ENCODE measurements at regions not wholly inside any gene's neighbourhood (a gene's known extent, or its start where the extent isn't known, plus 50 kb on each side); places are given as distances from the start of the nearest gene placed in this dataset.

- DNase-seq (ENCODE audit: insufficient read length), result no peak
- FAIRE-seq, result no peak
- TF ChIP-seq POLR2AphosphoS5 (IDR thresholded peaks at IDR 0.05; ENCODE audit: low read depth, low read length) (no peak), TAF1 (IDR thresholded peaks at IDR 0.05; ENCODE audit: borderline replicate concordance, low read depth, low read length) (no peak), POLR2A (IDR thresholded peaks at IDR 0.05; ENCODE audit: low read depth, low read length) (no peak)
Measured at GRCh38 chr15:85947021-85947420, 132.7 kb upstream of the AGBL1 start.

GRCh38 chr15:85947936-85948335 is 131.7 kb upstream of the AGBL1 start:
- DNase-seq (ENCODE audit: insufficient read length) (no peak), FAIRE-seq (no peak)
- no peak for TF ChIP-seq POLR2AphosphoS5 (IDR thresholded peaks at IDR 0.05; ENCODE audit: low read depth, low read length)
- TF ChIP-seq TAF1 (IDR thresholded peaks at IDR 0.05; ENCODE audit: borderline replicate concordance, low read depth, low read length), result no peak
- no peak for TF ChIP-seq POLR2A (IDR thresholded peaks at IDR 0.05; ENCODE audit: low read depth, low read length)

GRCh38 chr15:85950101-85950500 is 129.6 kb upstream of the AGBL1 start:
- DNase-seq (ENCODE audit: insufficient read length), result no peak
- no peak for FAIRE-seq
- TF ChIP-seq TAF1 (IDR thresholded peaks at IDR 0.05; ENCODE audit: borderline replicate concordance, low read depth, low read length), result no peak
- TF ChIP-seq POLR2A (IDR thresholded peaks at IDR 0.05; ENCODE audit: low read depth, low read length), result no peak
- no peak for TF ChIP-seq POLR2AphosphoS5 (IDR thresholded peaks at IDR 0.05; ENCODE audit: low read depth, low read length)

DNA sequence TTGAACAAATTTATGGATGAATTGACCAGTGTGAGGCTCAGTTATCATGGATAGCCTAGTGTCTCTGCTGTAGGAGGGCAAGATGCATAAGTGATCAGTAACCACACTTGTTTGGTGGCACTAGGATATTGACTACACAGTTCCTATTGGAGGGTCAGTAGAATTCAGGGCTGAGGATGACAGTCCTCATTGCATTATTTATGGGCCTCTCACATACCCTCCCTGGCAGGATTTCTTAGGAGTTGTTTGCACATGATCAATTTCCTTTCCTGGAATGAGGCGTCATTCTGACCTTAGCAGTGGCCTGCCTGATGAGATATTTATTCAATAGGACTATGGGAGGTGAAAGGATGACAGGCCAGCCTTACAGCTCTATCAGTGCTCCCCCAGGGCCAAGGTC is 125.1 kb upstream of the AGBL1 start:
- FAIRE-seq, result no peak
- DNase-seq (ENCODE audit: insufficient read length), result no peak
- TF ChIP-seq TAF1 (IDR thresholded peaks at IDR 0.05; ENCODE audit: borderline replicate concordance, low read depth, low read length) (no peak), POLR2AphosphoS5 (IDR thresholded peaks at IDR 0.05; ENCODE audit: low read depth, low read length) (no peak), POLR2A (IDR thresholded peaks at IDR 0.05; ENCODE audit: low read depth, low read length) (no peak)

DNA sequence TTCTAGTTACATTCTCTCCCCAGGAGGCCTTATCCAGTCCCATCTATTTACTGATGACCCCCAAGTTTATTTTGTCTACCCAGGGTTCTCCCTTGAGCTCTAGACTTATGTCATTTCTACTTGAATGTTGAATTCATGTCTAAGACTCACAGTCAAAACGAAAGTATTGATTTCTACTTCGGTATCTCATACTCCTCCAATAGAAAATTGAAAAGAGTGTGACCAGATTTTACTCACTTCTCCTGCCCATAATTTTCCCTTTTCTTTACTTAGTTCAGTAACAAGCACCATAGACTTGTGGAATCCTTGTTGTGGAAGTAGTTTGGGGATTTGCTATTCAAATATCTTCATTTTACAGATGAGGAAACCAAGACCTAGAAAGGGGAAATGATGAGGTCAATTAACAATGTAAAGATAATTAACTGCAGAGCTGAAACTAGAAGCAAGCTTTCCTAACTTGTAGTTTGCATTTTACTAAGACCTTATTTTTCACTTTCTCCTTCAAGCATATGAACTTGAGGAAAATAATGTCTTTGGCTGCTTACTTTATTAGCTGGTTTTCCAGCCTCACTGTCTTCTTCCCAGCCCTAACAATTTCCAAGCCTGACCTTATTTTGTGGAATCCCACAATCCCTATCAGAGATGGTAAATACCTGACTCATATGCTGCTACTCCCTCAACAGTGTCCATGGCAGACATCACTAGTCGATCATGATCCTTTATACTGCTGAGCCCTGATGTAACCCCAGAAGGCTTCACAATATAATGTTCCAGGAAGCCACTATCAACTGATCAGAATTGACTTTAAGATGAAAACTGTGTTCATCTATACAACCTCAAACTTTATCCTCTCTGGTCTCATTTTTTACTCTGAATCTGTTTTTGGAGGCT is 123.9 kb upstream of the AGBL1 start:
- DNase-seq (ENCODE audit: insufficient read length), result no peak
- TF ChIP-seq TAF1 (IDR thresholded peaks at IDR 0.05; ENCODE audit: borderline replicate concordance, low read depth, low read length), result no peak
- no peak for TF ChIP-seq POLR2A (IDR thresholded peaks at IDR 0.05; ENCODE audit: low read depth, low read length)
- TF ChIP-seq POLR2AphosphoS5 (IDR thresholded peaks at IDR 0.05; ENCODE audit: low read depth, low read length), result no peak
- FAIRE-seq, result peak; percentile 70

DNA sequence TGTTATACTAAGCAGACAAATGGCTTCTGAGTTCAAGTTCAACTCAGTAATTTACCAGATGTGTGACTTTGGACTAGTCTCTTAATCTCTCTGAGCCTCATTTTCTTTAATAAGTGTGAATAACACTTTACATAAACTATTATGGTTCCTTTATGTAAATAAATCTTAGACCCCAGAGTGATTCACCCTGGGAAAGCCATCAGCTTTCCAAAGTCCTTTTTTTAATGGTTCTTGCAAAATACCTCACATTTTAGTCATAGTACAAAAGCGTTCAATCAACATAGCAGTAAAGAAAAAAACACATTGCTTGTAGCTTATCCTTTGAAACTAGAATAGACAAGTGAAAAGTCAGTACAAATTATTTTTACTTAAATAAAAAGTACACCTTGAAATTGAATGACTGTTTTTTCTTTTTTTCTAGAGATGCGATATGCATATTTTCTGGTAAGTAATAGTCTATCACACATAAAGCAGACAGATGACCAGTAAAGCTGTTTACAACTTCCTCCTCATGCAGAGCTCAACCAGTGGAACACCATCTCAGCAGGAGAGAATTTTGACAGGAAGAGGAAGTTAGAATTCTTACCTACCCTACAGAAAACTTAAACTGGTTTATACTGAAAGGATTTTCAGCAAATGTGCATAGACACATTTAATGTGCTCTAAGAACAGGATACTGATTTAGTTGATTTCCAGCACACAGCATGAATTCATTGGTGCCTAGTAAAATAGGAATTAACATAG is 123.0 kb upstream of the AGBL1 start:
- FAIRE-seq, result no peak
- DNase-seq (ENCODE audit: insufficient read length), result no peak
- TF ChIP-seq POLR2AphosphoS5 (IDR thresholded peaks at IDR 0.05; ENCODE audit: low read depth, low read length), result no peak
- TF ChIP-seq POLR2A (IDR thresholded peaks at IDR 0.05; ENCODE audit: low read depth, low read length), result no peak
- no peak for TF ChIP-seq TAF1 (IDR thresholded peaks at IDR 0.05; ENCODE audit: borderline replicate concordance, low read depth, low read length)

GRCh38 chr15:85959611-85960010 is 120.1 kb upstream of the AGBL1 start:
- no peak for TF ChIP-seq POLR2AphosphoS5 (IDR thresholded peaks at IDR 0.05; ENCODE audit: low read depth, low read length)
- no peak for TF ChIP-seq POLR2A (IDR thresholded peaks at IDR 0.05; ENCODE audit: low read depth, low read length)
- no peak for TF ChIP-seq TAF1 (IDR thresholded peaks at IDR 0.05; ENCODE audit: borderline replicate concordance, low read depth, low read length)
- DNase-seq (ENCODE audit: insufficient read length) (no peak), FAIRE-seq (no peak)

- FAIRE-seq (no peak), DNase-seq (ENCODE audit: insufficient read length) (no peak)
- no peak for TF ChIP-seq TAF1 (IDR thresholded peaks at IDR 0.05; ENCODE audit: borderline replicate concordance, low read depth, low read length)
- no peak for TF ChIP-seq POLR2A (IDR thresholded peaks at IDR 0.05; ENCODE audit: low read depth, low read length)
- TF ChIP-seq POLR2AphosphoS5 (IDR thresholded peaks at IDR 0.05; ENCODE audit: low read depth, low read length), result no peak
Measured at GRCh38 chr15:85960381-85960780, 119.3 kb upstream of the AGBL1 start.

DNA sequence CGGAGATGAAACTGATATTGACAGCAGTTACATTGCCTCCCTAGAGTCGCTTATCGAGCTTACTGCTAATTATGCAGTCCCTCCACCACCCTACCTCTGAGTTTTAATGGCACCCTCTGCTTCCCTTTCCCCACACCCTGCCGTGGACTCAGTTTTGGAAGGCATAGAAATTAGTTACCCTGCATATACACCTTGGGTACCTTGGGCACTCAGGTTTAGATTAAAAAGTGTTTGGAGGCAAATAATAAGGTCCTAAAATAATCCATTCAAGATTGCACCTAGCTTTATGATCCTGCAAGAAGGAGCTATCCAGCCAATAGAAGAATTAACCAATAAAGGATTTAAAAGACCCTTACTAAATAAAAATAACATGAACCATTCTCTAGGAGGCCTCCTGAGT is 117.8 kb upstream of the AGBL1 start:
- no peak for FAIRE-seq
- TF ChIP-seq POLR2AphosphoS5 (IDR thresholded peaks at IDR 0.05; ENCODE audit: low read depth, low read length) (no peak), TAF1 (IDR thresholded peaks at IDR 0.05; ENCODE audit: borderline replicate concordance, low read depth, low read length) (no peak), POLR2A (IDR thresholded peaks at IDR 0.05; ENCODE audit: low read depth, low read length) (no peak)
- no peak for DNase-seq (ENCODE audit: insufficient read length)

DNA sequence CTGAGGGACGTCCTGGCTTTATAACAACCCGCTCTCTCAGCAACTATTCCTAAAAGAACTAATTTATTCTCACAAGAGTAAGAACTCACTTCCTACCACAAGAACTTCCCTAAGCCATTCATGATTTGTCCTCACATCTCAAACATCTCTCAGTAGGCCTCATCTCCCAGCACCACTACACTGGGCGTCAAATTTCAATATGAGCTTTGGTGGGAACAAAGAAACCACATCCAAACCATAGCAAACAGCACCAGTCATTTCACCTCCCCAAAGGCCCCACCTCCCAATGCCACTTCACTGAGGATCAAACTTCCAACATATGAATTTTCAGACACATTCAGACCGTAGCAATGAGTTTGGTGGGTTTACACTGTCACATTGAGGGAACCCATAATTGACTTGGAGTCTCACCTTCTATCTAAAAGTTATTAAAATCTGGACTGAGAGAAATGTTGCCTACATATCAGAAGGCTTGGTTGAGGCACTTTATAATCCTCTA is 116.4 kb upstream of the AGBL1 start:
- DNase-seq (ENCODE audit: insufficient read length), result no peak
- no peak for FAIRE-seq
- no peak for TF ChIP-seq POLR2AphosphoS5 (IDR thresholded peaks at IDR 0.05; ENCODE audit: low read depth, low read length)
- TF ChIP-seq POLR2A (IDR thresholded peaks at IDR 0.05; ENCODE audit: low read depth, low read length), result no peak
- no peak for TF ChIP-seq TAF1 (IDR thresholded peaks at IDR 0.05; ENCODE audit: borderline replicate concordance, low read depth, low read length)

DNA sequence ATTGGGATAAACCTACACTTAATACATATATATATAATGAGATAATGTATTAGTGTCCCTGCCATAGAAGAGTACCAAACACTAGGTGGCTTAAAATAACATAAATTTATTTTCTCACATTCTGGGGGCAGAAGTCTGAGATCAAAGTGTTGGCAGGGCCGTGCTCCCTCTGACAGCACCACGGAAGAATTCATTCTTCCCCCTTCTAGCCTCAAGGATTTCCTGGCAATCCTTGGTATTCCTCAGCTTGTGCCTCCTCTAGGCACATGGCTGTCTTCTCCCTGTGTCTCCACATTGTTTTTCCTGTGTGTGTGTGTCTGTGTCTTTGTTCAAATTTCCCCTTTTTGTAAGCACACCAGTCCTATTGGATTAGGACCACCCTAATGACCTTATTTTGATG is 115.2 kb upstream of the AGBL1 start:
- no peak for DNase-seq (ENCODE audit: insufficient read length)
- TF ChIP-seq TAF1 (IDR thresholded peaks at IDR 0.05; ENCODE audit: borderline replicate concordance, low read depth, low read length), result no peak
- no peak for TF ChIP-seq POLR2A (IDR thresholded peaks at IDR 0.05; ENCODE audit: low read depth, low read length)
- no peak for TF ChIP-seq POLR2AphosphoS5 (IDR thresholded peaks at IDR 0.05; ENCODE audit: low read depth, low read length)
- FAIRE-seq, result no peak

Measured in GM12892 (cell line).